H9 (cell line): ENCODE measurements at regions not wholly inside any gene's neighbourhood (a gene's known extent, or its start where the extent isn't known, plus 50 kb on each side); places are given as distances from the start of the nearest gene placed in this dataset.

Experiments used
- DNase-seq: peaks from one replicate; pipeline ENCODE4 v3.0.0-alpha.2; 2017
- H2AFZ ChIP-seq: one replicate; pipeline ENCODE4 v1.6.1; 2013; ENCODE audit warnings: mild to moderate bottlenecking, low read length, control low read depth, moderate library complexity
- H2AK5ac ChIP-seq: 2 replicates; pipeline ENCODE4 v1.6.1; 2013; ENCODE audit warnings: low read length, control low read depth, mixed read lengths; ENCODE audit not compliant: insufficient read length
- H2BK120ac ChIP-seq: one replicate; pipeline ENCODE4 v1.6.1; 2013; ENCODE audit warnings: low read depth, mild to moderate bottlenecking, low read length, control low read depth, inconsistent platforms; ENCODE audit not compliant: poor library complexity, severe bottlenecking
- H2BK12ac ChIP-seq: 2 replicates; pipeline ENCODE4 v1.6.1; 2013; ENCODE audit warnings: low read length, control low read depth, mixed read lengths, low read depth; ENCODE audit not compliant: insufficient read length
- H2BK15ac ChIP-seq: 2 replicates; pipeline ENCODE4 v1.6.1; 2013; ENCODE audit warnings: low read depth, low read length, control low read depth
- H2BK20ac ChIP-seq: one replicate; pipeline ENCODE4 v1.6.1; 2013; ENCODE audit warnings: low read depth, mild to moderate bottlenecking, low read length, control low read depth, inconsistent platforms; ENCODE audit not compliant: poor library complexity, severe bottlenecking
- H2BK5ac ChIP-seq: 2 replicates; pipeline ENCODE4 v1.6.1; 2013; ENCODE audit warnings: low read length, control low read depth, mixed read lengths; ENCODE audit not compliant: insufficient read length
- H3K14ac ChIP-seq: 2 replicates; pipeline ENCODE4 v1.6.1; 2013; ENCODE audit warnings: low read length, control low read depth; ENCODE audit not compliant: insufficient read depth
- H3K18ac ChIP-seq: 2 replicates; pipeline ENCODE4 v1.6.1; 2013; ENCODE audit warnings: low read depth, mild to moderate bottlenecking, mixed read lengths, low read length, control low read depth; ENCODE audit not compliant: insufficient read length
- H3K23ac ChIP-seq: 2 replicates; pipeline ENCODE4 v1.6.1; 2013; ENCODE audit warnings: low read length, control low read depth, mixed read lengths, low read depth; ENCODE audit not compliant: insufficient read length
- H3K23me2 ChIP-seq: 2 replicates; pipeline ENCODE4 v1.6.1; 2013; ENCODE audit warnings: low read depth, mild to moderate bottlenecking, mixed read lengths, low read length, control low read depth; ENCODE audit not compliant: insufficient read length, poor library complexity, severe bottlenecking
- H3K27ac ChIP-seq: 2 replicates; pipeline ENCODE4 v1.5.1; 2013; ENCODE audit warnings: low read length, control low read depth, mixed read lengths, low read depth; ENCODE audit not compliant: insufficient read length
- H3K27me3 ChIP-seq: 2 replicates; pipeline ENCODE4 v1.6.1; 2013; ENCODE audit warnings: low read length, control low read depth, inconsistent platforms; ENCODE audit not compliant: insufficient read depth
- H3K4ac ChIP-seq: 2 replicates; pipeline ENCODE4 v1.6.1; 2013; ENCODE audit warnings: low read depth, mild to moderate bottlenecking, control low read depth, inconsistent platforms, low read length, moderate library complexity
- H3K4me1 ChIP-seq: 2 replicates; pipeline ENCODE4 v1.6.1; 2013; ENCODE audit warnings: low read length, control low read depth, inconsistent platforms; ENCODE audit not compliant: insufficient read depth
- H3K4me2 ChIP-seq: 2 replicates; pipeline ENCODE4 v1.6.1; 2013; ENCODE audit warnings: low read length, control low read depth, mixed read lengths; ENCODE audit not compliant: insufficient read length, insufficient read depth
- H3K56ac ChIP-seq: 2 replicates; pipeline ENCODE4 v1.6.1; 2013; ENCODE audit warnings: low read depth, mild to moderate bottlenecking, mixed read lengths, low read length, control low read depth; ENCODE audit not compliant: insufficient read length
- H3K79me1 ChIP-seq: 2 replicates; pipeline ENCODE4 v1.6.1; 2013; ENCODE audit warnings: low read depth, mild to moderate bottlenecking, moderate library complexity, low read length, control low read depth, inconsistent platforms; ENCODE audit not compliant: insufficient read depth, poor library complexity, severe bottlenecking
- H3K79me2 ChIP-seq: 2 replicates; pipeline ENCODE4 v1.6.1; 2013; ENCODE audit warnings: low read length, control low read depth, inconsistent platforms; ENCODE audit not compliant: insufficient read depth
- H3K9ac ChIP-seq: 2 replicates; pipeline ENCODE4 v1.6.1; 2013; ENCODE audit warnings: low read length, control low read depth, mixed read lengths; ENCODE audit not compliant: insufficient read length; ENCODE audit errors: extremely low read depth
- H3K9me3 ChIP-seq: one replicate; pipeline ENCODE4 v1.6.1; 2013; ENCODE audit warnings: low read depth, low read length, inconsistent platforms; ENCODE audit not compliant: control insufficient read depth
- H3T11ph ChIP-seq: one replicate; pipeline ENCODE4 v1.6.1; 2013; ENCODE audit warnings: mild to moderate bottlenecking, low read length, control low read depth, inconsistent platforms
- H4K20me1 ChIP-seq: one replicate; pipeline ENCODE4 v1.6.1; 2013; ENCODE audit not compliant: control insufficient read depth, insufficient read length, insufficient read depth
- H4K5ac ChIP-seq: 2 replicates; pipeline ENCODE4 v1.6.1; 2013; ENCODE audit warnings: low read depth, mild to moderate bottlenecking, mixed read lengths, low read length, control low read depth; ENCODE audit not compliant: insufficient read length
- H4K8ac ChIP-seq: replicated peaks from 2 replicates; pipeline ENCODE4 v1.6.1; 2013; ENCODE audit warnings: low read length, control low read depth, mixed read lengths, low read depth; ENCODE audit not compliant: insufficient read length
- H4K91ac ChIP-seq: 2 replicates; pipeline ENCODE4 v1.6.1; 2013; ENCODE audit warnings: low read depth, mild to moderate bottlenecking, moderate library complexity, mixed read lengths, low read length, control low read depth; ENCODE audit not compliant: insufficient read length
- H3K27ac Mint-ChIP-seq, 3 experiments: 2 replicates in 2 of 3; 3 replicates in 1 of 3; pipeline ENCODE4 v1.8.0; 2020 to 2021; ENCODE audit warnings: mixed read lengths in 3 of 3, mild to moderate bottlenecking in 1 of 3, moderate library complexity in 1 of 3
- H3K27me3 Mint-ChIP-seq: 2 replicates; pipeline ENCODE4 v1.8.0; 2021; ENCODE audit warnings: low read depth, mild to moderate bottlenecking, moderate library complexity, mixed read lengths
- H3K36me3 Mint-ChIP-seq, 3 experiments: 2 replicates in 2 of 3; 3 replicates in 1 of 3; pipeline ENCODE4 v1.8.0; 2020 to 2021; ENCODE audit warnings: low read depth in 3 of 3, mixed read lengths in 3 of 3; ENCODE audit not compliant: insufficient read depth in 1 of 3
- H3K4me1 Mint-ChIP-seq, 2 experiments: 2 replicates each; pipeline ENCODE4 v1.8.0; 2020; ENCODE audit warnings: mixed read lengths in 2 of 2
- H3K4me3 Mint-ChIP-seq, 2 experiments: 2 replicates in 1 of 2; 3 replicates in 1 of 2; pipeline ENCODE4 v1.8.0; 2020 to 2021; ENCODE audit warnings: mild to moderate bottlenecking in 2 of 2, mixed read lengths in 2 of 2, moderate library complexity in 1 of 2
- H3K9me3 Mint-ChIP-seq, 2 experiments: 2 replicates in 1 of 2; 3 replicates in 1 of 2; pipeline ENCODE4 v1.8.0; 2020; ENCODE audit warnings: mild to moderate bottlenecking in 2 of 2, mixed read lengths in 2 of 2, moderate library complexity in 1 of 2
- CTCF ChIP-seq: fragments of 200-600 bp; sonication (generic); conservative IDR thresholded peaks from 3 replicates; pipeline ENCODE4 v1.8.0; 2021; ENCODE audit warnings: antibody characterized with exemption, mild to moderate bottlenecking

GRCh38 chr7:156014201-156014600, 201.9 kb upstream of the SHH start:
- Histone ChIP-seq H3K4me2 (no peak overlapping the region), H3T11ph (no peak overlapping the region), H4K8ac (no peak overlapping the region), H2AK5ac (no peak overlapping the region), H2BK20ac (no peak overlapping the region), H3K23me2 (no peaks in the 10 kb centered on the region), H3K4ac (no peak overlapping the region), H2AFZ (no peak overlapping the region), H2BK12ac (no peak overlapping the region), H3K14ac (no peak overlapping the region), H3K27me3 (no peaks in the 10 kb centered on the region), H3K56ac (no peak overlapping the region), H3K4me1 (no peaks in the 10 kb centered on the region), H2BK15ac (no peak overlapping the region), H4K91ac (no peak overlapping the region), H4K5ac (no peak overlapping the region), H3K18ac (no peak overlapping the region), H4K20me1 (no peaks in the 10 kb centered on the region), H3K9me3 (no peaks in the 10 kb centered on the region), H2BK5ac (no peak overlapping the region), H3K27ac (no peak overlapping the region), H2BK120ac (no peak overlapping the region), H3K79me2 (no peaks in the 10 kb centered on the region), H3K23ac (no peak overlapping the region), H3K9ac (no peak overlapping the region), H3K79me1 (no peaks in the 10 kb centered on the region)
- Mint-ChIP-seq H3K27me3 (peaks cover 6% of the 10 kb centered on the region), H3K4me3 (no peak overlapping the region), H3K27ac (0 out of 7 replicates have a peak overlapping the region, but pooled peaks of 1 of the 3 experiments have one; percentile 2), H3K4me1 (peaks cover 6 to 14% of the 10 kb centered on the region in 2 experiments), H3K36me3 (no peaks in the 10 kb centered on the region), H3K9me3 (peaks cover 2 to 4% of the 10 kb centered on the region in 2 experiments)
- peak; percentile 8 for DNase-seq
- TF ChIP-seq CTCF: no peak
